T-helper 17 cell (primary cell): ENCODE measurements at regions not wholly inside any gene's neighbourhood (a gene's known extent, or its start where the extent isn't known, plus 50 kb on each side); places are given as distances from the start of the nearest gene placed in this dataset.
"Not testable (repeated sequence)": the region's sequence is repeated elsewhere in the genome, so short reads cannot be mapped to it uniquely, and the experiment has no call there.

Experiments
- ATAC-seq: fragments of 150-1000 bp; cut with Tn5 transposase; 2 replicates; pipeline ENCODE4 v1.10.0; 2021; ENCODE audit warnings: mild to moderate bottlenecking, moderate library complexity
- DNase-seq, 3 donors: peaks; one replicate each; pipeline versions ENCODE4 v3.0.0 to v3.0.0-alpha.2; 2020 to 2021
- H3K9me3 ChIP-seq: one replicate; pipeline ENCODE4 v1.7.0; 2013; ENCODE audit warnings: low read length, mild to moderate bottlenecking; ENCODE audit not compliant: control insufficient read depth, poor library complexity, severe bottlenecking
- H3K27ac Mint-ChIP-seq: one replicate; pipeline ENCODE4 v1.8.0; 2022; ENCODE audit warnings: mild to moderate bottlenecking, moderate library complexity, mixed read lengths
- H3K27me3 Mint-ChIP-seq: one replicate; pipeline ENCODE4 v1.8.0; 2022; ENCODE audit warnings: mixed read lengths
- H3K36me3 Mint-ChIP-seq: one replicate; pipeline ENCODE4 v1.8.0; 2022; ENCODE audit warnings: low read depth, mixed read lengths
- H3K4me1 Mint-ChIP-seq: one replicate; pipeline ENCODE4 v1.8.0; 2022; ENCODE audit warnings: mild to moderate bottlenecking, mixed read lengths
- H3K4me3 Mint-ChIP-seq: one replicate; pipeline ENCODE4 v1.8.0; 2022; ENCODE audit warnings: mild to moderate bottlenecking, moderate library complexity, mixed read lengths

- Mint-ChIP-seq H3K36me3 (peaks cover 2% of the 10 kb centered on the region), H3K4me1 (peaks cover 4% of the 10 kb centered on the region), H3K4me3 (no peak overlapping the region), H3K27me3 (peaks cover 50% of the 10 kb centered on the region), H3K27ac (no peak overlapping the region)
- DNase-seq (no peak), ATAC-seq (no peak)
- no peaks in the 10 kb centered on the region for H3K9me3 ChIP-seq
These were observed 72.5 kb upstream of the SHANK2 start for GRCh38 chr11:71324788-71325417.

- ATAC-seq = no peak
- H3K27me3 Mint-ChIP-seq = peaks cover 45% of the 10 kb centered on the region
These were observed 71.6 kb upstream of the SHANK2 start for GRCh38 chr11:71323876-71324526.

GRCh38 chr11:71322861-71323582 lies 70.6 kb upstream of the SHANK2 start:
- H3K4me3 Mint-ChIP-seq = no peak overlapping the region
- no peaks in the 10 kb centered on the region for H3K9me3 ChIP-seq
- H3K27me3 Mint-ChIP-seq = peaks cover 40% of the 10 kb centered on the region
- peaks cover 4% of the 10 kb centered on the region for H3K4me1 Mint-ChIP-seq
- DNase-seq (no peak), ATAC-seq (no peak)
- H3K36me3 Mint-ChIP-seq = no peaks in the 10 kb centered on the region
- H3K27ac Mint-ChIP-seq = no peak overlapping the region

More at GRCh38 chr11:71323876-71324526, 71.6 kb upstream of the SHANK2 start:
- no peak for DNase-seq
- Mint-ChIP-seq H3K36me3 (no peaks in the 10 kb centered on the region), H3K4me3 (no peak overlapping the region), H3K27ac (no peak overlapping the region), H3K4me1 (peaks cover 4% of the 10 kb centered on the region)
- H3K9me3 ChIP-seq = no peaks in the 10 kb centered on the region

- Mint-ChIP-seq H3K4me1 (peaks cover 4% of the 10 kb centered on the region), H3K27me3 (peaks cover 40% of the 10 kb centered on the region), H3K36me3 (no peaks in the 10 kb centered on the region), H3K27ac (no peak overlapping the region), H3K4me3 (no peak overlapping the region)
- no peaks in the 10 kb centered on the region for H3K9me3 ChIP-seq
- DNase-seq (no peak), ATAC-seq (no peak)
These were observed 69.9 kb upstream of the SHANK2 start for GRCh38 chr11:71322192-71322735.

- Mint-ChIP-seq H3K36me3 (no peaks in the 10 kb centered on the region), H3K27ac (no peak overlapping the region), H3K27me3 (peaks cover 40% of the 10 kb centered on the region), H3K4me3 (no peak overlapping the region), H3K4me1 (peaks cover 4% of the 10 kb centered on the region)
- DNase-seq (no peak), ATAC-seq (no peak)
- no peaks in the 10 kb centered on the region for H3K9me3 ChIP-seq
These were observed 69.2 kb upstream of the SHANK2 start for GRCh38 chr11:71321433-71322191.

- DNase-seq (no peak), ATAC-seq (no peak)
- Mint-ChIP-seq H3K27ac (no peak overlapping the region), H3K36me3 (no peaks in the 10 kb centered on the region), H3K4me3 (no peak overlapping the region), H3K4me1 (no peaks in the 10 kb centered on the region), H3K27me3 (peaks cover 21% of the 10 kb centered on the region)
- H3K9me3 ChIP-seq = no peaks in the 10 kb centered on the region
These were observed 64.3 kb upstream of the SHANK2 start for GRCh38 chr11:71316701-71317100.

GRCh38 chr11:71312616-71313015 lies 60.2 kb upstream of the SHANK2 start:
- not testable (repeated sequence) for H3K4me3 Mint-ChIP-seq, DNase-seq, H3K27ac Mint-ChIP-seq, H3K4me1 Mint-ChIP-seq, H3K9me3 ChIP-seq, H3K36me3 Mint-ChIP-seq, ATAC-seq
- peaks cover 15% of the 10 kb centered on the region for H3K27me3 Mint-ChIP-seq

GRCh38 chr11:71311928-71312510 lies 59.6 kb upstream of the SHANK2 start:
- Mint-ChIP-seq H3K4me1 (no peaks in the 10 kb centered on the region), H3K27ac (no peak overlapping the region)

GRCh38 chr11:71311176-71311925 lies 59.0 kb upstream of the SHANK2 start:
- Mint-ChIP-seq H3K4me1 (no peaks in the 10 kb centered on the region), H3K27ac (no peak overlapping the region), H3K4me3 (no peak overlapping the region), H3K36me3 (no peaks in the 10 kb centered on the region), H3K27me3 (peaks cover 24% of the 10 kb centered on the region)
- DNase-seq = no peak
- no peak for ATAC-seq
- no peaks in the 10 kb centered on the region for H3K9me3 ChIP-seq

More at GRCh38 chr11:71311928-71312510, 59.6 kb upstream of the SHANK2 start:
- ATAC-seq = no peak
- DNase-seq = no peak
- no peaks in the 10 kb centered on the region for H3K9me3 ChIP-seq
- no peaks in the 10 kb centered on the region for H3K36me3 Mint-ChIP-seq
- no peak overlapping the region for H3K4me3 Mint-ChIP-seq
- peaks cover 19% of the 10 kb centered on the region for H3K27me3 Mint-ChIP-seq

- H3K36me3 Mint-ChIP-seq = no peaks in the 10 kb centered on the region
- no peak for ATAC-seq
These were observed 57.8 kb upstream of the SHANK2 start for GRCh38 chr11:71310184-71310583.

GRCh38 chr11:71309611-71310010 lies 57.2 kb upstream of the SHANK2 start:
- H3K4me3 Mint-ChIP-seq = no peak overlapping the region
- H3K27me3 Mint-ChIP-seq = peaks cover 32% of the 10 kb centered on the region
- H3K9me3 ChIP-seq = no peaks in the 10 kb centered on the region
- no peak overlapping the region for H3K27ac Mint-ChIP-seq
- H3K36me3 Mint-ChIP-seq = no peaks in the 10 kb centered on the region
- H3K4me1 Mint-ChIP-seq = no peaks in the 10 kb centered on the region
- no peak for DNase-seq
- ATAC-seq = no peak

More at GRCh38 chr11:71310184-71310583, 57.8 kb upstream of the SHANK2 start:
- H3K27ac Mint-ChIP-seq = no peak overlapping the region
- no peaks in the 10 kb centered on the region for H3K9me3 ChIP-seq
- H3K27me3 Mint-ChIP-seq = peaks cover 29% of the 10 kb centered on the region
- H3K4me1 Mint-ChIP-seq = no peaks in the 10 kb centered on the region
- DNase-seq = no peak
- H3K4me3 Mint-ChIP-seq = no peak overlapping the region

- ATAC-seq (no peak), DNase-seq (no peak)
- H3K36me3 Mint-ChIP-seq = no peaks in the 10 kb centered on the region
- peaks cover 32% of the 10 kb centered on the region for H3K27me3 Mint-ChIP-seq
- H3K4me3 Mint-ChIP-seq = no peak overlapping the region
- H3K9me3 ChIP-seq = no peaks in the 10 kb centered on the region
- no peaks in the 10 kb centered on the region for H3K4me1 Mint-ChIP-seq
- H3K27ac Mint-ChIP-seq = no peak overlapping the region
These were observed 56.8 kb upstream of the SHANK2 start for GRCh38 chr11:71309181-71309580.
